ENCODE measurements at regions not wholly inside any gene's neighbourhood (a gene's known extent, or its start where the extent isn't known, plus 50 kb on each side); places are given as distances from the start of the nearest gene placed in this dataset.

- no peak for TF ChIP-seq POLR2A (IDR thresholded peaks at IDR 0.05; ENCODE audit: low read depth)
- no peak for TF ChIP-seq EP300 (IDR thresholded peaks at IDR 0.05)
- no peak for TF ChIP-seq CTCF (IDR thresholded peaks at IDR 0.05)
- TF ChIP-seq POLR2AphosphoS5 (IDR thresholded peaks at IDR 0.05) = no peak
These were observed 213.0 kb downstream of the BUB3 start for GRCh38 chr10:123367195-123367594.
